ENCODE measurements at regions not wholly inside any gene's neighbourhood (a gene's known extent, or its start where the extent isn't known, plus 50 kb on each side); places are given as distances from the start of the nearest gene placed in this dataset.

- Histone ChIP-seq H3K36me3 (no peaks in the 10 kb centered on the region), H3K4me3 (no peak overlapping the region), H3K27ac (no peak overlapping the region), H3K27me3 (no peaks in the 10 kb centered on the region), H3K9me3 (no peaks in the 10 kb centered on the region), H3K4me1 (no peaks in the 10 kb centered on the region)
- intact Hi-C loops (cut with DNase I) = no loop called here
- TF ChIP-seq CTCF (IDR thresholded peaks at IDR 0.05) = no peak
- ATAC-seq (peak in 1 of 8 donors; percentile 41), DNase-seq (no peak)
- 21 to 26% methylated on average over 6 of the region's 6 CpGs for WGBS, 2 donors
These were observed 1084.2 kb upstream of the NCAM2 start for GRCh38 chr21:19914028-19914427.

- Histone ChIP-seq H3K36me3 (no peaks in the 10 kb centered on the region), H3K9me3 (peaks cover 0 to 8% (median 0%) of the 10 kb centered on the region in 11 donors), H3K27me3 (no peaks in the 10 kb centered on the region), H3K27ac (no peak overlapping the region), H3K4me3 (no peak overlapping the region), H3K4me1 (no peaks in the 10 kb centered on the region)
- intact Hi-C loops (cut with DNase I) = no loop called here
- ATAC-seq (no peak), DNase-seq (no peak)
- TF ChIP-seq CTCF (IDR thresholded peaks at IDR 0.05) = no peak
These were observed 1077.0 kb upstream of the NCAM2 start for GRCh38 chr21:19921211-19921610.

GRCh38 chr21:19922122-19922521 lies 1076.1 kb upstream of the NCAM2 start:
- TF ChIP-seq CTCF (IDR thresholded peaks at IDR 0.05) = no peak
- Histone ChIP-seq H3K9me3 (peaks cover 0 to 8% (median 0%) of the 10 kb centered on the region in 11 donors), H3K27ac (no peak overlapping the region), H3K4me1 (no peaks in the 10 kb centered on the region), H3K4me3 (no peak overlapping the region), H3K27me3 (no peaks in the 10 kb centered on the region), H3K36me3 (no peaks in the 10 kb centered on the region)
- WGBS, 2 donors = 82 to 83% methylated on average over 3 of the region's 3 CpGs
- intact Hi-C loops (cut with DNase I) = no loop called here
- no peak for ATAC-seq
- DNase-seq = no peak

DNA sequence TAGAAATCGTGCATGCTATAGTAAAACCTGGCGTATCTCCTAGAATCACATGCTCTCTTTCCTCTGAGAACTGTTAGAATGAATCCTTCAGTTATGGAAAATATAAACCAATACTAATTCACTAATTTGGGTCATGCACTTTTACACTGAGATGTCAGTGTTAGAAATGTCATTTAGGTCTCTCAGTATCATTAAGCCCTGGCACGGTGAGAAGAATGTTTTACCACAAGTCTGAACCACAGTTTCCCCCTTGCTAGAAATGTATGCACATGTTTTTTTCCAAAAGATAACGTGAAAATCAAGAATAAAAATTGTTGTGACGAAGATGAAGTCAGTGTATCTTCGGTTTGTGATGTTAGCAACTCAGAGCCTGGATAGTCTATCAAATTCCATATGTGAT lies 1062.7 kb upstream of the NCAM2 start:
- ATAC-seq (no peak), DNase-seq (no peak)
- Histone ChIP-seq H3K9me3 (no peaks in the 10 kb centered on the region), H3K36me3 (no peaks in the 10 kb centered on the region), H3K27ac (no peak overlapping the region), H3K4me3 (no peak overlapping the region), H3K4me1 (no peaks in the 10 kb centered on the region), H3K27me3 (no peaks in the 10 kb centered on the region)
- no peak for TF ChIP-seq CTCF (IDR thresholded peaks at IDR 0.05)
- 71 to 83% methylated on average over 6 of the region's 6 CpGs for WGBS, 2 donors
- intact Hi-C loops (cut with DNase I) = no loop called here

- no peak for ATAC-seq
- Histone ChIP-seq H3K36me3 (no peaks in the 10 kb centered on the region), H3K27ac (no peak overlapping the region), H3K27me3 (no peaks in the 10 kb centered on the region), H3K4me1 (no peaks in the 10 kb centered on the region), H3K9me3 (no peaks in the 10 kb centered on the region), H3K4me3 (no peak overlapping the region)
- DNase-seq = no peak
- no peak for TF ChIP-seq CTCF (IDR thresholded peaks at IDR 0.05)
- intact Hi-C loops (cut with DNase I) = no loop called here
- WGBS, 2 donors = 49 to 52% methylated on average over 4 of the region's 4 CpGs
These were observed 1060.6 kb upstream of the NCAM2 start for GRCh38 chr21:19937619-19938018.
